ENCODE measurements at regions not wholly inside any gene's neighbourhood (a gene's known extent, or its start where the extent isn't known, plus 50 kb on each side); places are given as distances from the start of the nearest gene placed in this dataset.

DNA sequence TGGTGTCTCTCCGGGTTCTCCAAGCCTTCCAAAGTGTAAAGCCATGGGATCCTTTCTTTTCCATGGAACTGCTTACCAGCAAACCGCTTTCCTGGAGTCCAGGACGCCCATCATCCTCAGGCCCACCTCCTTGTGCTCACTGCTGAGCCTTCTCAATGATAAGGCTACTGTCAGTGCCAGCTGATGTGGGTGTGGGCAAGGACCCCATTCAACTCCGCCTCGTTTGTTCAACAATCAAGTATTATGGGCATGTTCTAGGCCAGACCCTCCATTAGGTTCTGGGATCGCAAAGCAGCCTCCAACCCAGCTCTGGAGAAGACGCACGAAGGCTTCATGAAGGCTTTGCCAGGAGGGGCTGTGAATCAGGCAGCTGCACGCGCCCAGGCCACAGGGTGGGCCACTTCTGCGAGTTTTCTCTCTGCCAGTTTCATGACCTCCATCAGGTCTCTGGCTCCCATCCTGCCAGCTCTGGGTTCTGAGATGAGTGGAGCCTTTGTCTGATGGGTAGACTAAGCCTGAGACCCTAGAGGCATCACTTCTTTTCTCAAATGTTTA is 177.1 kb downstream of the MRPL14 start:
- Histone ChIP-seq H3K36me3 (ENCODE audit: control insufficient read depth, insufficient read depth, low read length) (no peaks in the 10 kb centered on the region), H3K9me1 (ENCODE audit: control insufficient read depth, insufficient read depth, low read length) (peaks cover 4% of the 10 kb centered on the region), H3K27ac (ENCODE audit: extremely low read depth, low read depth, low read length) (no peak overlapping the region), H3K9me3 (replicated peaks; ENCODE audit: control insufficient read depth, insufficient read depth, low read depth, low read length) (peaks cover 12% of the 10 kb centered on the region), H3K9ac (ENCODE audit: insufficient read depth in 1 of 2, low read depth in 2 of 2, low read length in 2 of 2) (peak overlapping the region in 1 of 2 experiments; percentile 4; a peak in 1 of 4 replicates), H3K27me3 (ENCODE audit: control insufficient read depth in 2 of 2, insufficient read depth in 2 of 2, low read length in 2 of 2) (no peaks in the 10 kb centered on the region), H3K4me1 (replicated peaks in 1 of 2; ENCODE audit: control insufficient read depth in 2 of 2, insufficient read depth in 2 of 2, low read length in 2 of 2) (peaks cover 29 to 70% of the 10 kb centered on the region in 2 experiments), H3K4me3 (no peak overlapping the region), H4K20me1 (replicated peaks; ENCODE audit: control insufficient read depth, insufficient read depth, low read length) (no peaks in the 10 kb centered on the region), H3K4me2 (ENCODE audit: insufficient read depth, low read length) (no peak overlapping the region), H3K79me2 (ENCODE audit: control insufficient read depth, insufficient read depth, low read length) (no peaks in the 10 kb centered on the region), H2AFZ (ENCODE audit: low read depth, low read length) (no peak overlapping the region)
- DNase-seq (ENCODE audit: extremely low read depth in 1 of 4, low spot score in 3 of 4) (no peak), FAIRE-seq (no peak), ATAC-seq (no peak)
- TF ChIP-seq, protein P1, sequence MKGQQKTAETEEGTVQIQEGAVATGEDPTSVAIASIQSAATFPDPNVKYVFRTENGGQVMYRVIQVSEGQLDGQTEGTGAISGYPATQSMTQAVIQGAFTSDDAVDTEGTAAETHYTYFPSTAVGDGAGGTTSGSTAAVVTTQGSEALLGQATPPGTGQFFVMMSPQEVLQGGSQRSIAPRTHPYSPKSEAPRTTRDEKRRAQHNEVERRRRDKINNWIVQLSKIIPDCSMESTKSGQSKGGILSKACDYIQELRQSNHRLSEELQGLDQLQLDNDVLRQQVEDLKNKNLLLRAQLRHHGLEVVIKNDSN (CRISPR knock-in tag; IDR thresholded peaks at IDR 0.05): 0 out of 2 replicates have a peak, but pooled peaks have one; percentile 12
- TF ChIP-seq, protein P2, sequence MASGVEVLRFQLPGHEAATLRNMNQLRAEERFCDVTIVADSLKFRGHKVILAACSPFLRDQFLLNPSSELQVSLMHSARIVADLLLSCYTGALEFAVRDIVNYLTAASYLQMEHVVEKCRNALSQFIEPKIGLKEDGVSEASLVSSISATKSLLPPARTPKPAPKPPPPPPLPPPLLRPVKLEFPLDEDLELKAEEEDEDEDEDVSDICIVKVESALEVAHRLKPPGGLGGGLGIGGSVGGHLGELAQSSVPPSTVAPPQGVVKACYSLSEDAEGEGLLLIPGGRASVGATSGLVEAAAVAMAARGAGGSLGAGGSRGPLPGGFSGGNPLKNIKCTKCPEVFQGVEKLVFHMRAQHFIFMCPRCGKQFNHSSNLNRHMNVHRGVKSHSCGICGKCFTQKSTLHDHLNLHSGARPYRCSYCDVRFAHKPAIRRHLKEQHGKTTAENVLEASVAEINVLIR (CRISPR knock-in tag; IDR thresholded peaks at IDR 0.05): no peak
- TF ChIP-seq CEBPG (CRISPR knock-in tag; IDR thresholded peaks at IDR 0.05) (no peak), CEBPG (tag; conservative IDR thresholded peaks at IDR 0.05 in 1 of 2, IDR thresholded peaks at IDR 0.05 in 1 of 2) (no peak)
- WGBS (ENCODE audit: insufficient coverage, low coverage, missing lambda C conversion rate): 87% methylated on average over 11 of the region's 11 CpGs
- in situ Hi-C loops (cut with MboI) (loop anchor here (5.0 kb wide), 1 partner anchor 178 kb away; the partner anchor contains the start of gene VEGFA), intact Hi-C loops (cut with micrococcal nuclease) (loop anchor here (5.0 kb wide), 1 partner anchor 283 kb away; no protein-coding TSS in a partner anchor)
- ChIA-PET CTCF (ENCODE audit: low intra/inter-chr PET ratio) (interaction anchor here (1.4 kb wide), 1 partner anchor 181 kb away, joined by 7 read pairs; the partner anchor contains the start of gene VEGFA), POLR2A (interaction anchor here (0.6 to 2.2 kb wide), 5 partner anchors 9 to 62 kb away, joined by 3 to 11 read pairs (median 4); no protein-coding TSS in a partner anchor)
- BruUV-seq (replicated peaks): no TSS peak

All from K562 (cell line).